ENCODE measurements at regions not wholly inside any gene's neighbourhood (a gene's known extent, or its start where the extent isn't known, plus 50 kb on each side); places are given as distances from the start of the nearest gene placed in this dataset.

DNA sequence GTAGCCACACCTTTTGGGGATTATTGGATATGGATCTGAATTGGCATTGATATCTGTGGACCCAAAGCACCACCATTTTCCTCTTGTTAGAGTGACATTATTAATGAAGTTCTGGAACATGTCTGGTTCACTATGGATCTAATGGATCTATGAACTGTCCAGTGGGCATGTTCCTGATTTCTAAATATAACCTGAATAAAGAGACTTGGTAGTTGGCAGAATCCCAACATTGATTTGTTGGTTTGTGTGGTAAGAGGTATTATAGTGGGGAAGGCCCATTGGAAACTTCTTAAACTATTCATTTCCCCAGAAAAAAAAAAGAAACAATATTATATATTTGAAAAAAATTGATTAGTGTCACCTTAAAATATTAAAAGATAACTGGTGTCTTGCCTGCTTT is 312.6 kb downstream of the HTR1B start:
- Histone ChIP-seq H3K27me3 (replicated peaks; ENCODE audit: control insufficient read depth, insufficient read depth, low read length) (no peaks in the 10 kb centered on the region), H3K4me3 (replicated peaks; ENCODE audit: low read depth, low read length) (no peak overlapping the region), H3K36me3 (ENCODE audit: control insufficient read depth, insufficient read depth, low read length) (no peaks in the 10 kb centered on the region)
- TF ChIP-seq, protein P1, sequence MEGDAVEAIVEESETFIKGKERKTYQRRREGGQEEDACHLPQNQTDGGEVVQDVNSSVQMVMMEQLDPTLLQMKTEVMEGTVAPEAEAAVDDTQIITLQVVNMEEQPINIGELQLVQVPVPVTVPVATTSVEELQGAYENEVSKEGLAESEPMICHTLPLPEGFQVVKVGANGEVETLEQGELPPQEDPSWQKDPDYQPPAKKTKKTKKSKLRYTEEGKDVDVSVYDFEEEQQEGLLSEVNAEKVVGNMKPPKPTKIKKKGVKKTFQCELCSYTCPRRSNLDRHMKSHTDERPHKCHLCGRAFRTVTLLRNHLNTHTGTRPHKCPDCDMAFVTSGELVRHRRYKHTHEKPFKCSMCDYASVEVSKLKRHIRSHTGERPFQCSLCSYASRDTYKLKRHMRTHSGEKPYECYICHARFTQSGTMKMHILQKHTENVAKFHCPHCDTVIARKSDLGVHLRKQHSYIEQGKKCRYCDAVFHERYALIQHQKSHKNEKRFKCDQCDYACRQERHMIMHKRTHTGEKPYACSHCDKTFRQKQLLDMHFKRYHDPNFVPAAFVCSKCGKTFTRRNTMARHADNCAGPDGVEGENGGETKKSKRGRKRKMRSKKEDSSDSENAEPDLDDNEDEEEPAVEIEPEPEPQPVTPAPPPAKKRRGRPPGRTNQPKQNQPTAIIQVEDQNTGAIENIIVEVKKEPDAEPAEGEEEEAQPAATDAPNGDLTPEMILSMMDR (IDR thresholded peaks at IDR 0.05; ENCODE audit: insufficient read depth, low read length, poor library complexity, severe bottlenecking) = no peak
- DNase-seq (ENCODE audit: extremely low read depth, insufficient read length) = no peak

DNA sequence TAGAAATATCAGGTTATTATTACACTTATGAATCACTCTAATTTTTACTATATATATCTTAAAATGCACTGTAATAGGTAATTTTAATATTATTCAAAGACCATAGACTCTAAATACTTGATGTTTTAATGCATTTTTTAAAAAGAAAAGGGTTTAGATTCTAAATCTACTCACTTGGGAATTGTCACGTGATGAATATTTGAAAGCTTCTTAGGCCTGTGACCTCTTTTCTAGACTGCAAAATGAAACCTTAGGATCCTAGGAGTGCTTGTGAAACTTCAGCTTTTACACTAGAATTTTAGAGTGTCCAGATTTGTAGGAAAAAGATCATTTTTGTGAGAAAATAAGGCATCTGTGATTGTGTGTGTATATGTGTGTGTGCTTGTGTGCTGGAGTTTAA is 318.0 kb downstream of the HTR1B start:
- Histone ChIP-seq H3K36me3 (ENCODE audit: control insufficient read depth, insufficient read depth, low read length) (no peaks in the 10 kb centered on the region), H3K27me3 (replicated peaks; ENCODE audit: control insufficient read depth, insufficient read depth, low read length) (no peaks in the 10 kb centered on the region), H3K4me3 (replicated peaks; ENCODE audit: low read depth, low read length) (no peak overlapping the region)
- TF ChIP-seq, protein P1 (IDR thresholded peaks at IDR 0.05; ENCODE audit: insufficient read depth, low read length, poor library complexity, severe bottlenecking) = no peak
- no peak for DNase-seq (ENCODE audit: extremely low read depth, insufficient read length)

DNA sequence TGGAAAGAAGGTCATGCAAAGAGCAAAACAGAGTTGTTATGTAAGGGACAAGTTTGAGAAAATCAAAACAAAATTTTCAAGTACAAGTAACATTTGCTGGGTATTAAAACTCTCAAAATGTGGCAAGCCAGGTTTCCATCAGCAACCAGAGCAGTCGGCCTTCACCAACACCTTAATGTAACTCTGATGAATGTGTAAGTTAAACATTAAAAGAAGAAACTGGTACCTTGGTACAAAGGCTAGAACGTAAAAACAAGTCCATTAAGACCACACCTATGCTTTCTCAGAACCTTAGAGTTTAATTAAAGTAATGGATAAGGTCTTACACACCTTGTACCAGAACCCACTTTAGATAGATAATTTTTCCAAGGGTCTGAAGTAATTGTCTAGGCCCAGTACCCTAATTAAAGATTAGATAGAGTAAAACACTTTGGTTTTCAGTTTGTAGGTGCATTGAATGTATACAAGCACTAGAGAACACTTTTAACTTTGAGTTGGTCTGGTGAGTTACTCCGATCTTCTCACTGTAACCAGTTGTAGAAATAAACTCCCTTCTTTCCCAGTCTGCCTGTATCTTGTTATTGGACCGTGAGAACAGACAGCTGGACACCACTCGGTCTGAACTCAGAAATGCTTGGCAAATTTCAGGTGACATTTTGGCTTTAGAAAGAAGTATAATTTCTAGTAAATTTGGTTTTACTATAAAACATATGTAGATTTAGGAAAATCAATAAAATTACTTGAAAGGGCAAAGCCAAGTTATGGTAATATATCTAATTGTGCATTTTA is 319.4 kb downstream of the HTR1B start:
- DNase-seq (ENCODE audit: extremely low read depth, insufficient read length) = no peak
- H3K36me3 ChIP-seq (ENCODE audit: control insufficient read depth, insufficient read depth, low read length) = no peaks in the 10 kb centered on the region
- H3K4me3 ChIP-seq (replicated peaks; ENCODE audit: low read depth, low read length) = no peak overlapping the region
- H3K27me3 ChIP-seq (replicated peaks; ENCODE audit: control insufficient read depth, insufficient read depth, low read length) = no peaks in the 10 kb centered on the region
- TF ChIP-seq, protein P1 (IDR thresholded peaks at IDR 0.05; ENCODE audit: insufficient read depth, low read length, poor library complexity, severe bottlenecking) = no peak

DNA sequence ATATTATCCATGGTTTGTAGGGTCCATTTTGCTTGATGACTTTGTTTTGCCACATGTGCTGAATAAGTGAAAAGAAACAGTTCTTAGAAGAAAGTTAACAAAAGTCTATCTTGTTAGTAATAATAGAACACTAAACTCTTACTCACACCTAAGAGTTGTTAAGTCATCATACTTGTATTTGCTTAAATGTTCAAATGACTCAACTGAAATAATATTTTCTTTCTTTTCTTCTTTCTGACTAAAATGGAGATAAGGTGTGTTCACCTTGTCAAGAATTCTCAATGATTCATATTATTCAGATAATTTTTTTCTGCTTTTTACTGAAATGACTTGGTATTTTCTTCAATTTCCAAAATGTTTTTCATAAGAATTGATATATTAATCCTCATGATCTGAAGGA is 327.2 kb downstream of the HTR1B start:
- no peaks in the 10 kb centered on the region for H3K27me3 ChIP-seq (replicated peaks; ENCODE audit: control insufficient read depth, insufficient read depth, low read length)
- no peak overlapping the region for H3K4me3 ChIP-seq (replicated peaks; ENCODE audit: low read depth, low read length)
- no peak for DNase-seq (ENCODE audit: extremely low read depth, insufficient read length)
- TF ChIP-seq, protein P1 (IDR thresholded peaks at IDR 0.05; ENCODE audit: insufficient read depth, low read length, poor library complexity, severe bottlenecking) = no peak
- H3K36me3 ChIP-seq (ENCODE audit: control insufficient read depth, insufficient read depth, low read length) = no peaks in the 10 kb centered on the region

DNA sequence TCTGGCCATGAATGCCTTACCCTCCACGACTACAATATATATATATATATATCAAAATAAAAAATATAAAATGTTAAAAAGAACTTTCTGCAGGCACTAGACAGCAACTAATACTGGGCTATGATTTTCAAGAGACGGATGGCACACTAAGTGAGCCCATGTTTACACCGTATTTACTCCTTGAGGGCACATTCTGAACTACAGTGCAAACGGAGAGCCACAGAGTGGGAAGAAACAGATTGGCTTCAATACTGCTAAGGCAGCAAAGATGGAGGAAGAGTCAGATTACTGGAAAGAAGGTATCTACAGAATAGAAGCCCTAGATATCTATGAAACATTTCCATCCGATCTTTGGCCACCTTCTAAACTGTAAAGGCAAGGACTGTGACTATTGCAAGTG is 330.3 kb downstream of the HTR1B start:
- Histone ChIP-seq H3K27me3 (replicated peaks; ENCODE audit: control insufficient read depth, insufficient read depth, low read length) (no peaks in the 10 kb centered on the region), H3K4me3 (replicated peaks; ENCODE audit: low read depth, low read length) (no peak overlapping the region), H3K36me3 (ENCODE audit: control insufficient read depth, insufficient read depth, low read length) (no peaks in the 10 kb centered on the region)
- no peak for DNase-seq (ENCODE audit: extremely low read depth, insufficient read length)
- TF ChIP-seq, protein P1 (IDR thresholded peaks at IDR 0.05; ENCODE audit: insufficient read depth, low read length, poor library complexity, severe bottlenecking) = no peak
